Endothelial cell of umbilical vein (primary cell): ENCODE measurements at regions not wholly inside any gene's neighbourhood (a gene's known extent, or its start where the extent isn't known, plus 50 kb on each side); places are given as distances from the start of the nearest gene placed in this dataset.

Experiments
- CTCF ChIP-seq, 2 donors: IDR thresholded peaks; 1 replicate in 1 of 2; 2 replicates in 1 of 2; pipeline ENCODE4 v1.5.1; 2011; ENCODE audit warnings: low read length in 2 of 2, mild to moderate bottlenecking in 2 of 2, moderate library complexity in 2 of 2, control low read depth in 1 of 2, inconsistent platforms in 1 of 2, low read depth in 1 of 2; ENCODE audit not compliant: insufficient read depth in 1 of 2; ENCODE audit errors: extremely low read depth in 1 of 2
- EZH2 ChIP-seq: IDR thresholded peaks from 2 replicates; pipeline ENCODE4 v1.6.1; 2012; ENCODE audit warnings: borderline replicate concordance, low read depth, mild to moderate bottlenecking, moderate library complexity, low read length, inconsistent platforms; ENCODE audit not compliant: severe bottlenecking
- MAX ChIP-seq: IDR thresholded peaks from 2 replicates; pipeline ENCODE4 v1.6.1; 2011; ENCODE audit not compliant: insufficient read depth, insufficient read length

GRCh38 chr12:60209933-60210332 lies 614.1 kb downstream of the SLC16A7 start:
- TF ChIP-seq EZH2 (no peak), MAX (no peak), CTCF (IDR thresholded peaks at IDR 0.05; ENCODE audit: extremely low read depth in 1 of 2, insufficient read depth in 1 of 2, low read depth in 1 of 2, low read length in 2 of 2) (no peak)
